Colonic mucosa (tissue), 4 donors: ENCODE measurements at regions not wholly inside any gene's neighbourhood (a gene's known extent, or its start where the extent isn't known, plus 50 kb on each side); places are given as distances from the start of the nearest gene placed in this dataset.

Experiments
- DNase-seq: peaks from one replicate; pipeline ENCODE4 v3.0.0-alpha.2; 2020
- H3K27ac ChIP-seq: fragments of 200-600 bp; one replicate; pipeline ENCODE4 v1.8.0; 2021
- H3K27me3 ChIP-seq: fragments of 200-600 bp; one replicate; pipeline ENCODE4 v1.8.0; 2021
- H3K36me3 ChIP-seq: fragments of 200-600 bp; one replicate; pipeline ENCODE4 v1.8.0; 2021
- H3K4me1 ChIP-seq: fragments of 200-600 bp; one replicate; pipeline ENCODE4 v1.8.0; 2021; ENCODE audit warnings: mild to moderate bottlenecking
- H3K4me3 ChIP-seq: fragments of 200-600 bp; one replicate; pipeline ENCODE4 v1.8.0; 2021
- H3K9ac ChIP-seq, 2 donors: one replicate each; pipeline ENCODE4 v1.7.0; 2013; ENCODE audit warnings: control low read depth in 2 of 2, low read depth in 2 of 2, low read length in 2 of 2
- H3K9me3 ChIP-seq: fragments of 200-600 bp; one replicate; pipeline ENCODE4 v1.8.0; 2021
- CTCF ChIP-seq: fragments of 200-600 bp; IDR thresholded peaks from one replicate; pipeline ENCODE4 v1.8.0; 2022; ENCODE audit warnings: antibody characterized with exemption, mild to moderate bottlenecking
- intact Hi-C: fragments of 100-400 bp; cut with DNase I; formaldehyde crosslinking; loops from one replicate; pipeline ENCODE4 v1.14.1; 2022
- donor health status: healthy.
- donor health status: DM: no; HTN: no; CAD: no.
- donor health status: DM: no; HTN: no; CAD: no.

- TF ChIP-seq CTCF: no peak
- H3K27ac ChIP-seq: no peak overlapping the region
- no peak for DNase-seq
- H3K36me3 ChIP-seq: no peaks in the 10 kb centered on the region
- intact Hi-C loops: loop anchor here (5.0 kb wide), 1 partner anchor 247 kb away; no protein-coding TSS in a partner anchor
- H3K9ac ChIP-seq: no peak overlapping the region
- H3K4me3 ChIP-seq: no peak overlapping the region
- H3K9me3 ChIP-seq: no peaks in the 10 kb centered on the region
- no peaks in the 10 kb centered on the region for H3K4me1 ChIP-seq
- H3K27me3 ChIP-seq: no peaks in the 10 kb centered on the region
These were observed 75.2 kb downstream of the ESM1 start for GRCh38 chr5:54909911-54910870.

GRCh38 chr5:54908774-54909525, 76.4 kb downstream of the ESM1 start:
- intact Hi-C loops: loop anchor here (5.0 kb wide), 1 partner anchor 248 kb away; no protein-coding TSS in a partner anchor
- Histone ChIP-seq H3K4me3 (no peak overlapping the region), H3K36me3 (no peaks in the 10 kb centered on the region), H3K4me1 (no peaks in the 10 kb centered on the region), H3K9me3 (no peaks in the 10 kb centered on the region), H3K27me3 (no peaks in the 10 kb centered on the region), H3K9ac (no peak overlapping the region), H3K27ac (no peak overlapping the region)
- TF ChIP-seq CTCF: no peak
- DNase-seq: no peak

GRCh38 chr5:54905942-54906537, 79.4 kb downstream of the ESM1 start:
- Histone ChIP-seq H3K27ac (no peak overlapping the region), H3K9me3 (no peaks in the 10 kb centered on the region), H3K4me3 (no peak overlapping the region), H3K36me3 (no peaks in the 10 kb centered on the region), H3K9ac (no peak overlapping the region), H3K4me1 (no peaks in the 10 kb centered on the region), H3K27me3 (no peaks in the 10 kb centered on the region)
- peak; percentile 57 for TF ChIP-seq CTCF
- intact Hi-C loops: loop anchor here (5.0 kb wide), 1 partner anchor 251 kb away; no protein-coding TSS in a partner anchor
- peak; percentile 60 for DNase-seq

- no peaks in the 10 kb centered on the region for H3K36me3 ChIP-seq
- H3K9ac ChIP-seq: no peak overlapping the region
- no peak for TF ChIP-seq CTCF
- no peak for DNase-seq
- H3K27me3 ChIP-seq: no peaks in the 10 kb centered on the region
- no peaks in the 10 kb centered on the region for H3K4me1 ChIP-seq
- intact Hi-C loops: loop anchor here (5.0 kb wide), 1 partner anchor 252 kb away; no protein-coding TSS in a partner anchor
- no peak overlapping the region for H3K4me3 ChIP-seq
- no peaks in the 10 kb centered on the region for H3K9me3 ChIP-seq
- no peak overlapping the region for H3K27ac ChIP-seq
These were observed 80.1 kb downstream of the ESM1 start for GRCh38 chr5:54905246-54905795.

- no peaks in the 10 kb centered on the region for H3K4me1 ChIP-seq
- no peak overlapping the region for H3K27ac ChIP-seq
- no peak for DNase-seq
- H3K4me3 ChIP-seq: no peak overlapping the region
- no peaks in the 10 kb centered on the region for H3K36me3 ChIP-seq
- H3K9me3 ChIP-seq: no peaks in the 10 kb centered on the region
- no peak overlapping the region for H3K9ac ChIP-seq
- intact Hi-C loops: no loop called here
- TF ChIP-seq CTCF: no peak
- H3K27me3 ChIP-seq: no peaks in the 10 kb centered on the region
These were observed 81.0 kb downstream of the ESM1 start for GRCh38 chr5:54904425-54904824.
